DOHH2 (cell line): ENCODE measurements at regions not wholly inside any gene's neighbourhood (a gene's known extent, or its start where the extent isn't known, plus 50 kb on each side); places are given as distances from the start of the nearest gene placed in this dataset.

Experiments
- CTCF ChIP-seq: fragments of 200-600 bp; sonication (generic); IDR thresholded peaks from one replicate; pipeline ENCODE4 v1.5.1; 2014; ENCODE audit warnings: antibody characterized with exemption, mild to moderate bottlenecking, low read depth, low read length; ENCODE audit not compliant: poor library complexity, severe bottlenecking
- EZH2phosphoT487 ChIP-seq: fragments of 200-600 bp; sonication (generic); IDR thresholded peaks from 2 replicates; pipeline ENCODE4 v1.6.1; 2017; ENCODE audit warnings: borderline replicate concordance, mild to moderate bottlenecking, antibody characterized with exemption, low read length, moderate library complexity, mixed read lengths

- TF ChIP-seq CTCF (no peak), EZH2phosphoT487 (no peak)
Observed at GRCh38 chr13:29943686-29944085, 93.3 kb upstream of the UBL3 start.
